Upper lobe of right lung (tissue), 1 donor: ENCODE measurements at regions not wholly inside any gene's neighbourhood (a gene's known extent, or its start where the extent isn't known, plus 50 kb on each side); places are given as distances from the start of the nearest gene placed in this dataset.

Experiments used
- ATAC-seq: fragments of 200-7000 bp; cut with Tn5 transposase; one replicate; pipeline ENCODE4 v1.9.1; 2020; ENCODE audit warnings: mild to moderate bottlenecking, moderate library complexity
- DNase-seq: peaks from one replicate; pipeline ENCODE4 v3.0.0-alpha.2; 2020
- H3K27ac ChIP-seq: fragments of 200-600 bp; one replicate; pipeline ENCODE4 v1.8.0; 2022
- H3K27me3 ChIP-seq: fragments of 200-600 bp; one replicate; pipeline ENCODE4 v1.8.0; 2022; ENCODE audit warnings: mild to moderate bottlenecking
- H3K36me3 ChIP-seq: fragments of 200-600 bp; one replicate; pipeline ENCODE4 v1.8.0; 2022
- H3K4me1 ChIP-seq: fragments of 200-600 bp; one replicate; pipeline ENCODE4 v1.8.0; 2022
- H3K4me3 ChIP-seq: fragments of 200-600 bp; one replicate; pipeline ENCODE4 v1.8.0; 2022; ENCODE audit warnings: mild to moderate bottlenecking
- H3K9me3 ChIP-seq: fragments of 200-600 bp; one replicate; pipeline ENCODE4 v1.8.0; 2022
- CTCF ChIP-seq: fragments of 200-600 bp; IDR thresholded peaks from one replicate; pipeline ENCODE4 v1.8.0; 2022; ENCODE audit warnings: antibody characterized with exemption
- intact Hi-C: fragments of 100-400 bp; cut with DNase I; formaldehyde crosslinking; loops from one replicate; pipeline ENCODE4 v1.11.0; 2022
- donor health status: DM: no; HTN: yes; CAD: no; lungs with severe emphysema.

GRCh38 chr11:111011275-111011594 is 234.3 kb upstream of the POU2AF2 start:
- ATAC-seq = no peak
- Histone ChIP-seq H3K4me3 (no peak overlapping the region), H3K27ac (no peak overlapping the region), H3K36me3 (no peaks in the 10 kb centered on the region), H3K9me3 (no peaks in the 10 kb centered on the region), H3K4me1 (no peaks in the 10 kb centered on the region), H3K27me3 (no peaks in the 10 kb centered on the region)
- TF ChIP-seq CTCF = no peak
- no peak for DNase-seq
- intact Hi-C loops = no loop called here

GRCh38 chr11:111010391-111011274 is 234.9 kb upstream of the POU2AF2 start:
- Histone ChIP-seq H3K4me1 (no peaks in the 10 kb centered on the region), H3K27ac (no peak overlapping the region), H3K9me3 (no peaks in the 10 kb centered on the region), H3K27me3 (no peaks in the 10 kb centered on the region), H3K4me3 (no peak overlapping the region), H3K36me3 (no peaks in the 10 kb centered on the region)
- TF ChIP-seq CTCF = no peak
- intact Hi-C loops = no loop called here
- ATAC-seq (no peak), DNase-seq (no peak)

- H3K27ac ChIP-seq = no peak overlapping the region
- TF ChIP-seq CTCF = no peak
- no peaks in the 10 kb centered on the region for H3K36me3 ChIP-seq
- H3K9me3 ChIP-seq = no peaks in the 10 kb centered on the region
- no peaks in the 10 kb centered on the region for H3K27me3 ChIP-seq
- intact Hi-C loops = no loop called here
- ATAC-seq (no peak), DNase-seq (no peak)
- no peaks in the 10 kb centered on the region for H3K4me1 ChIP-seq
- no peak overlapping the region for H3K4me3 ChIP-seq
Measured at GRCh38 chr11:111006227-111006626, 239.3 kb upstream of the POU2AF2 start.

GRCh38 chr11:111001986-111002611 is 243.4 kb upstream of the POU2AF2 start:
- TF ChIP-seq CTCF = no peak
- H3K36me3 ChIP-seq = no peaks in the 10 kb centered on the region
- H3K4me1 ChIP-seq = no peaks in the 10 kb centered on the region
- intact Hi-C loops = no loop called here
- no peak overlapping the region for H3K27ac ChIP-seq
- ATAC-seq = no peak
- no peak overlapping the region for H3K4me3 ChIP-seq
- no peak for DNase-seq
- H3K9me3 ChIP-seq = no peaks in the 10 kb centered on the region
- H3K27me3 ChIP-seq = no peaks in the 10 kb centered on the region

- no peak for ATAC-seq
- no peak overlapping the region for H3K4me3 ChIP-seq
- no peaks in the 10 kb centered on the region for H3K27me3 ChIP-seq
- H3K36me3 ChIP-seq = no peaks in the 10 kb centered on the region
- no peaks in the 10 kb centered on the region for H3K9me3 ChIP-seq
- TF ChIP-seq CTCF = no peak
- no peaks in the 10 kb centered on the region for H3K4me1 ChIP-seq
- intact Hi-C loops = no loop called here
- no peak overlapping the region for H3K27ac ChIP-seq
- no peak for DNase-seq
Measured at GRCh38 chr11:111001081-111001430, 244.5 kb upstream of the POU2AF2 start.
